ENCODE measurements at regions not wholly inside any gene's neighbourhood (a gene's known extent, or its start where the extent isn't known, plus 50 kb on each side); places are given as distances from the start of the nearest gene placed in this dataset.

DNA sequence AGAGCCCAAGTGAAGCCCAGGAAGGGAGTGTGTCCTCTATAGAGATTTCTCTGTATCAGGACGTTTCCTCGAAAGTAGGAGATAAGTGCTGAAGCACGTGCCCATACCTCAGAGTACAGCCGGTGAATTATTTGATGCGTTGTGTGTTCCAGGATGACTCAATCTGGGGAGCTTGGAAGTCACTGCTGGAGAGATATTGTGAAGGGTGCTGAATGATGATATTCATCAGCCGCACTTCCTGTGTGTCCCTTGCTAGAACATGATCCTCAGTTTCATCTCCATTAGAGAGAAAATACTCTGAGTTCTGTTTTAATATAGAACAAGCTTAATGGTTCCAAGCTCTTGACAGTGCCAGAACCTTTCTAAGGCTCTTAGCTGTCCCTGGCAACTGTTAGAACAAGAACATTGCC lies 402.3 kb upstream of the ADAMTSL1 start:
- Histone ChIP-seq H3K79me2 (ENCODE audit: control insufficient read depth, low read length) (no peaks in the 10 kb centered on the region), H3K4me2 (ENCODE audit: low read length) (no peak overlapping the region), H3K36me3 (ENCODE audit: control insufficient read depth, low read length) (no peaks in the 10 kb centered on the region), H3F3A (ENCODE audit: control insufficient read depth, insufficient read depth) (no peaks in the 10 kb centered on the region), H3K9me2 (replicated peaks; ENCODE audit: control insufficient read depth, low read length) (no peaks in the 10 kb centered on the region), H3K9me3 (ENCODE audit: control insufficient read depth, insufficient read depth, low read length) (no peaks in the 10 kb centered on the region), H3K27ac (ENCODE audit: low read depth, low read length) (no peak overlapping the region), H3K4me1 (ENCODE audit: control insufficient read depth, low read length) (no peaks in the 10 kb centered on the region), H3K4me3 (ENCODE audit: low read length) (no peak overlapping the region), H4K20me1 (ENCODE audit: control insufficient read depth, insufficient read depth, low read depth, low read length) (no peaks in the 10 kb centered on the region), H3K27me3 (ENCODE audit: control insufficient read depth, low read length) (no peaks in the 10 kb centered on the region)
- TF ChIP-seq, protein P1, sequence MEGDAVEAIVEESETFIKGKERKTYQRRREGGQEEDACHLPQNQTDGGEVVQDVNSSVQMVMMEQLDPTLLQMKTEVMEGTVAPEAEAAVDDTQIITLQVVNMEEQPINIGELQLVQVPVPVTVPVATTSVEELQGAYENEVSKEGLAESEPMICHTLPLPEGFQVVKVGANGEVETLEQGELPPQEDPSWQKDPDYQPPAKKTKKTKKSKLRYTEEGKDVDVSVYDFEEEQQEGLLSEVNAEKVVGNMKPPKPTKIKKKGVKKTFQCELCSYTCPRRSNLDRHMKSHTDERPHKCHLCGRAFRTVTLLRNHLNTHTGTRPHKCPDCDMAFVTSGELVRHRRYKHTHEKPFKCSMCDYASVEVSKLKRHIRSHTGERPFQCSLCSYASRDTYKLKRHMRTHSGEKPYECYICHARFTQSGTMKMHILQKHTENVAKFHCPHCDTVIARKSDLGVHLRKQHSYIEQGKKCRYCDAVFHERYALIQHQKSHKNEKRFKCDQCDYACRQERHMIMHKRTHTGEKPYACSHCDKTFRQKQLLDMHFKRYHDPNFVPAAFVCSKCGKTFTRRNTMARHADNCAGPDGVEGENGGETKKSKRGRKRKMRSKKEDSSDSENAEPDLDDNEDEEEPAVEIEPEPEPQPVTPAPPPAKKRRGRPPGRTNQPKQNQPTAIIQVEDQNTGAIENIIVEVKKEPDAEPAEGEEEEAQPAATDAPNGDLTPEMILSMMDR (IDR thresholded peaks at IDR 0.05; ENCODE audit: low read depth, low read length, poor library complexity, severe bottlenecking): no peak
- no peak for TF ChIP-seq EZH2phosphoT487 (IDR thresholded peaks at IDR 0.05; ENCODE audit: borderline replicate concordance, low read length)

DNA sequence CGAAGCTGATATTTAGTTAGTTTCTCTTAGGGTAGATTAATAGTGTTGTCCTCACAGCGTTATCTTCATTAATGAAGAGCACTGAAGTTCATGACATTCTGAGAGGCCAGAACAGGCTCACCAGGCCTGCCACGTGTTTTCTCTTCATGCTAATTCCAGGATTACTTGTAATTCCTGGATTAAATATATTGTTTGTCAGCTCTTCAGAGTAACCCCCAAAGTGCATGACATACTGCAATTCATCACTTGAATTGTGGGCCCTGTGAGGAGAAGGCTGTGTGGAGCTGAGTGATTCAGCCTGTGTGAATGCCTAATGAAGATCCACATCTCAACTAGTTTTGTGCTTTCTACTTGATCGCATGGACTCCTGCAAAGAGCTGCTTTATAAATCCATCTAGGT lies 401.0 kb upstream of the ADAMTSL1 start:
- Histone ChIP-seq H4K20me1 (ENCODE audit: control insufficient read depth, insufficient read depth, low read depth, low read length) (no peaks in the 10 kb centered on the region), H3K4me1 (ENCODE audit: control insufficient read depth, low read length) (no peaks in the 10 kb centered on the region), H3K36me3 (ENCODE audit: control insufficient read depth, low read length) (no peaks in the 10 kb centered on the region), H3K9me2 (replicated peaks; ENCODE audit: control insufficient read depth, low read length) (no peaks in the 10 kb centered on the region), H3K79me2 (ENCODE audit: control insufficient read depth, low read length) (no peaks in the 10 kb centered on the region), H3K4me2 (ENCODE audit: low read length) (no peak overlapping the region), H3K27ac (ENCODE audit: low read depth, low read length) (no peak overlapping the region), H3K4me3 (ENCODE audit: low read length) (no peak overlapping the region), H3F3A (ENCODE audit: control insufficient read depth, insufficient read depth) (no peaks in the 10 kb centered on the region), H3K9me3 (ENCODE audit: control insufficient read depth, insufficient read depth, low read length) (no peaks in the 10 kb centered on the region), H3K27me3 (ENCODE audit: control insufficient read depth, low read length) (no peaks in the 10 kb centered on the region)
- TF ChIP-seq EZH2phosphoT487 (IDR thresholded peaks at IDR 0.05; ENCODE audit: borderline replicate concordance, low read length): no peak
- TF ChIP-seq, protein P1 (IDR thresholded peaks at IDR 0.05; ENCODE audit: low read depth, low read length, poor library complexity, severe bottlenecking): no peak

DNA sequence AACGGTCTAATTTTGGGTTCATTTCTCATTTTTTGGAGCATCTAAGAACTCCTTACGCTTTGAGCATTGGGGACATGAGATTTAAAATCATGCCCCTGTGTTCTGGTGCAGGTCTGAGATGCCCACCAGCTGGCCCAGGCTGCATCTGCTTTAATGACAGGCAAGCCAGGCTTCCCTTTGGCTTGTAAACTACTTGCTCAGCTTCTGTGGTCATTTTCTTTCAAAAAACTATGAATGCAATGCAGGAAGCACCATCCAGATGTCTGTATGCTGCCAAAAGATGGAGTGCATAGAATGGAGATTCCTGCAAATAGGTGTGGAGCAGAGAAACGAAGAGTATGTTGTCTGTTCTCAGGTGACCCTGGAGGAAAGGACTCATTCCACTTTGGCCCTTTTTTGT lies 399.9 kb upstream of the ADAMTSL1 start:
- Histone ChIP-seq H3K27me3 (ENCODE audit: control insufficient read depth, low read length) (no peaks in the 10 kb centered on the region), H3K4me1 (ENCODE audit: control insufficient read depth, low read length) (no peaks in the 10 kb centered on the region), H3K79me2 (ENCODE audit: control insufficient read depth, low read length) (no peaks in the 10 kb centered on the region), H3K27ac (ENCODE audit: low read depth, low read length) (no peak overlapping the region), H3K36me3 (ENCODE audit: control insufficient read depth, low read length) (no peaks in the 10 kb centered on the region), H3K9me3 (ENCODE audit: control insufficient read depth, insufficient read depth, low read length) (no peaks in the 10 kb centered on the region), H3F3A (ENCODE audit: control insufficient read depth, insufficient read depth) (no peaks in the 10 kb centered on the region), H3K4me2 (ENCODE audit: low read length) (no peak overlapping the region), H4K20me1 (ENCODE audit: control insufficient read depth, insufficient read depth, low read depth, low read length) (no peaks in the 10 kb centered on the region), H3K9me2 (replicated peaks; ENCODE audit: control insufficient read depth, low read length) (no peaks in the 10 kb centered on the region), H3K4me3 (ENCODE audit: low read length) (no peak overlapping the region)
- no peak for TF ChIP-seq EZH2phosphoT487 (IDR thresholded peaks at IDR 0.05; ENCODE audit: borderline replicate concordance, low read length)
- TF ChIP-seq, protein P1 (IDR thresholded peaks at IDR 0.05; ENCODE audit: low read depth, low read length, poor library complexity, severe bottlenecking): no peak

Measured in DOHH2 (cell line).